Fibroblast of lung (primary cell): ENCODE measurements at regions not wholly inside any gene's neighbourhood (a gene's known extent, or its start where the extent isn't known, plus 50 kb on each side); places are given as distances from the start of the nearest gene placed in this dataset.

ENCODE experiments used
- DNase-seq, 2 donors: peaks; one replicate each; pipeline versions ENCODE4 v3.0.0 to v3.0.0-alpha.2; 2010; ENCODE audit warnings: low read depth in 2 of 2
- H2AFZ ChIP-seq: 2 replicates; pipeline ENCODE4 v1.5.1; 2012; ENCODE audit warnings: low read length, control low read depth, inconsistent platforms
- H3K27ac ChIP-seq: 2 replicates; pipeline ENCODE4 v1.5.1; 2011; ENCODE audit warnings: low read length, control low read depth; ENCODE audit not compliant: insufficient read depth
- H3K27me3 ChIP-seq: 2 replicates; pipeline ENCODE4 v1.5.1; 2011; ENCODE audit warnings: mild to moderate bottlenecking, low read length; ENCODE audit not compliant: control insufficient read depth, insufficient read depth
- H3K36me3 ChIP-seq: 2 replicates; pipeline ENCODE4 v1.5.1; 2011; ENCODE audit warnings: low read length; ENCODE audit not compliant: control insufficient read depth, insufficient read depth
- H3K4me1 ChIP-seq: 2 replicates; pipeline ENCODE4 v1.5.1; 2011; ENCODE audit warnings: low read length; ENCODE audit not compliant: control insufficient read depth, insufficient read depth; ENCODE audit errors: extremely low read depth
- H3K4me2 ChIP-seq: 2 replicates; pipeline ENCODE4 v1.5.1; 2011; ENCODE audit warnings: low read length, control low read depth; ENCODE audit not compliant: insufficient read depth; ENCODE audit errors: extremely low read depth
- H3K4me3 ChIP-seq, 4 experiments: fragments of 200-600 bp in 1 of 4; sonication (generic) in 1 of 4; replicated peaks in 1 of 4; 2 replicates each; pipeline ENCODE4 v1.5.1; 2011 to 2016; ENCODE audit warnings: low read length in 4 of 4, low read depth in 3 of 4, mild to moderate bottlenecking in 3 of 4, control low read depth in 2 of 4, inconsistent platforms in 1 of 4, mixed read lengths in 1 of 4; ENCODE audit not compliant: insufficient read depth in 1 of 4; ENCODE audit errors: control extremely low read depth in 1 of 4
- H3K79me2 ChIP-seq: 2 replicates; pipeline ENCODE4 v1.5.1; 2012; ENCODE audit warnings: mild to moderate bottlenecking, low read length, inconsistent platforms; ENCODE audit not compliant: control insufficient read depth, insufficient read depth
- H3K9ac ChIP-seq: 2 replicates; pipeline ENCODE4 v1.5.1; 2011; ENCODE audit warnings: mild to moderate bottlenecking, low read length, control low read depth; ENCODE audit not compliant: insufficient read depth
- H3K9me3 ChIP-seq: 2 replicates; pipeline ENCODE4 v1.5.1; 2012; ENCODE audit warnings: low read depth, low read length; ENCODE audit not compliant: control insufficient read depth, insufficient read depth
- H4K20me1 ChIP-seq: 2 replicates; pipeline ENCODE4 v1.5.1; 2011; ENCODE audit warnings: low read length; ENCODE audit not compliant: control insufficient read depth, insufficient read depth; ENCODE audit errors: extremely low read depth
- CTCF ChIP-seq, 2 donors: IDR thresholded peaks in 1 of 2; conservative IDR thresholded peaks in 1 of 2; 1 replicate in 1 of 2; 2 replicates in 1 of 2; pipeline ENCODE4 v1.5.1; 2011 to 2012; ENCODE audit warnings: low read length in 2 of 2, control low read depth in 1 of 2, inconsistent platforms in 1 of 2, low read depth in 1 of 2, mild to moderate bottlenecking in 1 of 2
- EZH2 ChIP-seq: IDR thresholded peaks from 2 replicates; pipeline ENCODE4 v1.5.1; 2012; ENCODE audit warnings: low read length, control low read depth, mild to moderate bottlenecking; ENCODE audit errors: missing control alignments

GRCh38 chr12:18813753-18814152 lies 75.8 kb downstream of the CAPZA3 start:
- H3K4me3 ChIP-seq: no peak overlapping the region
- no peak overlapping the region for H3K9ac ChIP-seq
- no peak overlapping the region for H2AFZ ChIP-seq
- H3K36me3 ChIP-seq: no peaks in the 10 kb centered on the region
- H3K4me2 ChIP-seq: no peak overlapping the region
- no peaks in the 10 kb centered on the region for H3K79me2 ChIP-seq
- TF ChIP-seq EZH2 (no peak), CTCF (conservative IDR thresholded peaks at IDR 0.05 in 1 of 2, IDR thresholded peaks at IDR 0.05 in 1 of 2; ENCODE audit: low read depth in 1 of 2, low read length in 2 of 2) (no peak)
- no peaks in the 10 kb centered on the region for H3K4me1 ChIP-seq
- H3K27ac ChIP-seq: no peak overlapping the region
- no peaks in the 10 kb centered on the region for H3K27me3 ChIP-seq
- DNase-seq: no peak
- H3K9me3 ChIP-seq: no peaks in the 10 kb centered on the region
- no peaks in the 10 kb centered on the region for H4K20me1 ChIP-seq

- no peak overlapping the region for H3K27ac ChIP-seq
- no peak for DNase-seq
- H3K4me3 ChIP-seq: no peak overlapping the region
- H3K36me3 ChIP-seq: no peaks in the 10 kb centered on the region
- TF ChIP-seq EZH2 (no peak), CTCF (conservative IDR thresholded peaks at IDR 0.05 in 1 of 2, IDR thresholded peaks at IDR 0.05 in 1 of 2; ENCODE audit: low read depth in 1 of 2, low read length in 2 of 2) (no peak)
- H3K9ac ChIP-seq: no peak overlapping the region
- no peaks in the 10 kb centered on the region for H4K20me1 ChIP-seq
- H3K79me2 ChIP-seq: no peaks in the 10 kb centered on the region
- H3K9me3 ChIP-seq: no peaks in the 10 kb centered on the region
- H3K4me2 ChIP-seq: no peak overlapping the region
- H2AFZ ChIP-seq: no peak overlapping the region
- H3K4me1 ChIP-seq: no peaks in the 10 kb centered on the region
- H3K27me3 ChIP-seq: no peaks in the 10 kb centered on the region
Measured at GRCh38 chr12:18818579-18819268, 80.8 kb downstream of the CAPZA3 start.

- no peak overlapping the region for H3K4me2 ChIP-seq
- TF ChIP-seq CTCF (conservative IDR thresholded peaks at IDR 0.05 in 1 of 2, IDR thresholded peaks at IDR 0.05 in 1 of 2; ENCODE audit: low read depth in 1 of 2, low read length in 2 of 2) (no peak), EZH2 (no peak)
Measured at GRCh38 chr12:18819484-18819883, 81.6 kb downstream of the CAPZA3 start.

More at GRCh38 chr12:18819484-18819883, 81.6 kb downstream of the CAPZA3 start:
- H3K9me3 ChIP-seq: no peaks in the 10 kb centered on the region
- no peak overlapping the region for H3K9ac ChIP-seq
- H3K79me2 ChIP-seq: no peaks in the 10 kb centered on the region
- H3K27me3 ChIP-seq: no peaks in the 10 kb centered on the region
- peak in 1 of 2 donors; percentile 70 for DNase-seq
- no peak overlapping the region for H3K27ac ChIP-seq
- no peaks in the 10 kb centered on the region for H3K4me1 ChIP-seq
- no peaks in the 10 kb centered on the region for H4K20me1 ChIP-seq
- no peaks in the 10 kb centered on the region for H3K36me3 ChIP-seq
- H3K4me3 ChIP-seq: no peak overlapping the region
- H2AFZ ChIP-seq: no peak overlapping the region
